Caco-2 (cell line): ENCODE measurements at regions not wholly inside any gene's neighbourhood (a gene's known extent, or its start where the extent isn't known, plus 50 kb on each side); places are given as distances from the start of the nearest gene placed in this dataset.

Experiments
- BruUV-seq: library from RNA; stranded (reverse); fragments of 400-500 nt; replicated peaks from 2 replicates; lab custom pipeline; 2021; lab: Mats Ljungman, UMichigan
- CTCF ChIA-PET: fragments of 300-600 bp; sonication (Branson Sonifier 250); formaldehyde crosslinking; loops from one replicate; lab custom pipeline; 2022; ENCODE audit warnings: antibody characterized with exemption; lab: Charles Lee
- POLR2A ChIA-PET: fragments of 300-600 bp; sonication (Branson Sonifier 250); formaldehyde crosslinking; loops from one replicate; lab custom pipeline; 2022; ENCODE audit warnings: antibody characterized with exemption; lab: Charles Lee
- DNase-seq, 2 experiments: peaks; one replicate each; pipeline versions ENCODE4 v3.0.0 to v3.0.0-alpha.2; 2020 to 2022
- H3K27me3 ChIP-seq: replicated peaks from 2 replicates; pipeline ENCODE4 v1.6.0; 2011; ENCODE audit warnings: low read length; ENCODE audit not compliant: control insufficient read depth, insufficient read depth
- H3K36me3 ChIP-seq: 2 replicates; pipeline ENCODE4 v1.5.1; 2011; ENCODE audit warnings: low read length; ENCODE audit not compliant: control insufficient read depth, insufficient read depth
- H3K4me1 ChIP-seq: fragments of 250-450 bp; sonication (Bioruptor Pico); 2 replicates; pipeline ENCODE4 v1.5.1; 2020; ENCODE audit warnings: mild to moderate bottlenecking
- H3K4me3 ChIP-seq: 2 replicates; pipeline ENCODE4 v1.5.1; 2011; ENCODE audit warnings: low read depth, mild to moderate bottlenecking, control low read depth, low read length
- H3K9me3 ChIP-seq: fragments of 250-450 bp; sonication (Bioruptor Pico); 2 replicates; pipeline ENCODE4 v1.5.1; 2020; ENCODE audit warnings: mild to moderate bottlenecking, moderate library complexity
- H3K27ac Mint-ChIP-seq: one replicate; pipeline ENCODE4 v1.8.0; 2022; ENCODE audit warnings: mixed read lengths; ENCODE audit not compliant: unreplicated experiment
- H3K27me3 Mint-ChIP-seq: one replicate; pipeline ENCODE4 v1.8.0; 2022; ENCODE audit warnings: mixed read lengths; ENCODE audit not compliant: insufficient read depth, unreplicated experiment
- H3K36me3 Mint-ChIP-seq: one replicate; pipeline ENCODE4 v1.8.0; 2022; ENCODE audit warnings: mild to moderate bottlenecking, mixed read lengths; ENCODE audit not compliant: insufficient read depth, unreplicated experiment
- H3K4me1 Mint-ChIP-seq: one replicate; pipeline ENCODE4 v1.8.0; 2022; ENCODE audit warnings: low read depth, mixed read lengths; ENCODE audit not compliant: unreplicated experiment
- H3K4me3 Mint-ChIP-seq: one replicate; pipeline ENCODE4 v1.8.0; 2022; ENCODE audit warnings: mild to moderate bottlenecking, moderate library complexity, mixed read lengths; ENCODE audit not compliant: unreplicated experiment
- H3K9me3 Mint-ChIP-seq: one replicate; pipeline ENCODE4 v1.8.0; 2022; ENCODE audit warnings: mixed read lengths; ENCODE audit not compliant: unreplicated experiment
- intact Hi-C: fragments of 100-400 bp; cut with micrococcal nuclease; formaldehyde crosslinking; loops from one replicate; pipeline ENCODE4 v1.10.0; 2022; ENCODE audit not compliant: unreplicated experiment
- TF ChIP-seq, protein P1 (sequence below), 2 experiments: fragments of 200-600 bp in 1 of 2; IDR thresholded peaks; 1 replicate in 1 of 2; 2 replicates in 1 of 2; pipeline versions ENCODE4 v1.5.1 to v1.8.0; 2011 to 2022; ENCODE audit warnings: antibody characterized with exemption in 1 of 2, control low read depth in 1 of 2, inconsistent platforms in 1 of 2, low read depth in 1 of 2, low read length in 1 of 2, mild to moderate bottlenecking in 1 of 2, moderate library complexity in 1 of 2; ENCODE audit not compliant: insufficient read depth in 1 of 2, severe bottlenecking in 1 of 2, unreplicated experiment in 1 of 2

DNA sequence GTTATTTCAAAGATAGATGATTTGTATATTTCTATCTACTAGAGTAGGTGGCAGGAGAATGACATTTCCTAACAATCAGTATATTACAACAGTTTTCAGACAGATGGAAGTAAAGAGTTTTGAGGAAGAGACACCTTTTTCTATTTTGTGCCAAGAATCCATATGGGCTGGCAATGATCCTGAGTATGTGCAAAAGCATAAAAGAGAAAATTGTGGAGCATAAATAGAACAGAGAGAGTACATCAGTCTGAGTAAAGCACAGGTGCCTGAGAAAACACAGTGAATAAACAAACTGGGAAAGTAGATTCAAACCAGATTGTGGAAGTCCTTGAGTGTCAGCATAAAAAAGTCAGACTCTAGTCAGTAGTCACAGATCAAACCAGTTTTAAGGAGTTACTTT, 96.8 kb upstream of the WDR44 start:
- ChIA-PET POLR2A (no interaction called here), CTCF (no interaction called here)
- Histone ChIP-seq H3K36me3 (no peaks in the 10 kb centered on the region), H3K27me3 (no peaks in the 10 kb centered on the region), H3K9me3 (no peaks in the 10 kb centered on the region), H3K4me3 (no peak overlapping the region), H3K4me1 (no peaks in the 10 kb centered on the region)
- no peak overlapping the region for H3K4me3 Mint-ChIP-seq
- no peaks in the 10 kb centered on the region for H3K36me3 Mint-ChIP-seq
- TF ChIP-seq, protein P1, sequence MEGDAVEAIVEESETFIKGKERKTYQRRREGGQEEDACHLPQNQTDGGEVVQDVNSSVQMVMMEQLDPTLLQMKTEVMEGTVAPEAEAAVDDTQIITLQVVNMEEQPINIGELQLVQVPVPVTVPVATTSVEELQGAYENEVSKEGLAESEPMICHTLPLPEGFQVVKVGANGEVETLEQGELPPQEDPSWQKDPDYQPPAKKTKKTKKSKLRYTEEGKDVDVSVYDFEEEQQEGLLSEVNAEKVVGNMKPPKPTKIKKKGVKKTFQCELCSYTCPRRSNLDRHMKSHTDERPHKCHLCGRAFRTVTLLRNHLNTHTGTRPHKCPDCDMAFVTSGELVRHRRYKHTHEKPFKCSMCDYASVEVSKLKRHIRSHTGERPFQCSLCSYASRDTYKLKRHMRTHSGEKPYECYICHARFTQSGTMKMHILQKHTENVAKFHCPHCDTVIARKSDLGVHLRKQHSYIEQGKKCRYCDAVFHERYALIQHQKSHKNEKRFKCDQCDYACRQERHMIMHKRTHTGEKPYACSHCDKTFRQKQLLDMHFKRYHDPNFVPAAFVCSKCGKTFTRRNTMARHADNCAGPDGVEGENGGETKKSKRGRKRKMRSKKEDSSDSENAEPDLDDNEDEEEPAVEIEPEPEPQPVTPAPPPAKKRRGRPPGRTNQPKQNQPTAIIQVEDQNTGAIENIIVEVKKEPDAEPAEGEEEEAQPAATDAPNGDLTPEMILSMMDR (IDR thresholded peaks at IDR 0.05; ENCODE audit: insufficient read depth in 1 of 2, low read depth in 1 of 2, low read length in 1 of 2, severe bottlenecking in 1 of 2, unreplicated experiment in 1 of 2), result no peak
- BruUV-seq, result no TSS peak
- no peaks in the 10 kb centered on the region for H3K9me3 Mint-ChIP-seq
- intact Hi-C loops, result no loop called here
- peaks cover 4% of the 10 kb centered on the region for H3K27me3 Mint-ChIP-seq
- H3K4me1 Mint-ChIP-seq, result no peaks in the 10 kb centered on the region
- no peak overlapping the region for H3K27ac Mint-ChIP-seq
- no peak for DNase-seq

DNA sequence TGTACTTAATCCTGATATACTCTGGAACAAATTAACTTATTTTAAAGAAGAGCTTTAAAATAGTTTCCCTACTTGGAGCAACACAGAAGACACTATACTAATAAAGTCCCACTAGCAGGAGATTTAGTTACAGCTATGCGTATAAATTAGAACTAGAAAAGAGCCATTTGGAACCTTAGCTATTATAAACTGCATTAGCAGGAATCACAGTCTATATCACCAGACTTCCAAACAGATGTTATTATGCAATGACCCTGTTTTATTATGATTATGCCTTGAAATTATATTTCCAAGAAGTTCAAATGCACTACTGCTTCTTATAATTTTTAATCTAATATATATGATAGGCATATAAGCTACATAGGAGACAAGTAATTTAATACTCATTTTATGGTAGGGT, 95.5 kb upstream of the WDR44 start:
- intact Hi-C loops, result no loop called here
- no peak overlapping the region for H3K27ac Mint-ChIP-seq
- no peaks in the 10 kb centered on the region for H3K27me3 Mint-ChIP-seq
- no peak for DNase-seq
- no peaks in the 10 kb centered on the region for H3K27me3 ChIP-seq
- no TSS peak for BruUV-seq
- H3K9me3 Mint-ChIP-seq, result no peaks in the 10 kb centered on the region
- POLR2A ChIA-PET, result no interaction called here
- CTCF ChIA-PET, result no interaction called here
- no peaks in the 10 kb centered on the region for H3K36me3 Mint-ChIP-seq
- H3K4me1 ChIP-seq, result no peaks in the 10 kb centered on the region
- H3K9me3 ChIP-seq, result no peaks in the 10 kb centered on the region
- TF ChIP-seq, protein P1 (IDR thresholded peaks at IDR 0.05; ENCODE audit: insufficient read depth in 1 of 2, low read depth in 1 of 2, low read length in 1 of 2, severe bottlenecking in 1 of 2, unreplicated experiment in 1 of 2), result no peak
- H3K4me3 ChIP-seq, result no peak overlapping the region
- no peak overlapping the region for H3K4me3 Mint-ChIP-seq
- H3K4me1 Mint-ChIP-seq, result no peaks in the 10 kb centered on the region
- no peaks in the 10 kb centered on the region for H3K36me3 ChIP-seq

DNA sequence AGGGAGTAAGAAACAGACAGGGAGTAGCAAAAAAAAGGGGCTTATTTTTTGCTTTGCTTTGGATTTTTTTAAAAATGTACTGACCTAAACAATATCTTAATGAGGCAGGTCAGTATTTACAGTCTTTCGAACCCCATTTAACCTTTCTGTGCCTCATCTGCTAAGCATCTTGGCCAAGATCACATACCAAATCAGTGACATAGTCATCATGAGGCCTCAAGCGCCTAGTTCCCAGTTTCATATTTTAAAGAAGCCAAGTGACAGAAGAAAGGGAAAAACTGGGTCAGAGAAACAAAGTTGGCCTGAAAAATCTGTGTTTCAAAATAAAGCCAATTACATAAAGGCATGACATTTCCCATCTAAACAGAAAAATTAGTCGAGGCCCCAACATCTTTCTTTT, 94.6 kb upstream of the WDR44 start:
- CTCF ChIA-PET, result no interaction called here
- intact Hi-C loops, result no loop called here
- H3K27me3 Mint-ChIP-seq, result no peaks in the 10 kb centered on the region
- TF ChIP-seq, protein P1 (IDR thresholded peaks at IDR 0.05; ENCODE audit: insufficient read depth in 1 of 2, low read depth in 1 of 2, low read length in 1 of 2, severe bottlenecking in 1 of 2, unreplicated experiment in 1 of 2), result no peak
- Histone ChIP-seq H3K4me1 (no peaks in the 10 kb centered on the region), H3K4me3 (no peak overlapping the region), H3K27me3 (no peaks in the 10 kb centered on the region), H3K9me3 (no peaks in the 10 kb centered on the region), H3K36me3 (no peaks in the 10 kb centered on the region)
- no peak for DNase-seq
- no peak overlapping the region for H3K27ac Mint-ChIP-seq
- no peaks in the 10 kb centered on the region for H3K9me3 Mint-ChIP-seq
- POLR2A ChIA-PET, result no interaction called here
- BruUV-seq, result no TSS peak
- H3K4me3 Mint-ChIP-seq, result no peak overlapping the region
- H3K4me1 Mint-ChIP-seq, result no peaks in the 10 kb centered on the region
- no peaks in the 10 kb centered on the region for H3K36me3 Mint-ChIP-seq
